ENCODE measurements at regions not wholly inside any gene's neighbourhood (a gene's known extent, or its start where the extent isn't known, plus 50 kb on each side); places are given as distances from the start of the nearest gene placed in this dataset.

GRCh38 chr16:64162613-64163375 lies 959.1 kb downstream of the CDH11 start:
- DNase-seq (ENCODE audit: low read depth): no peak
- TF ChIP-seq MYC (IDR thresholded peaks at IDR 0.05; ENCODE audit: low read depth, low read length): no peak
- no peak for TF ChIP-seq CTCF (IDR thresholded peaks at IDR 0.05; ENCODE audit: low read depth, low read length)
- no peak for TF ChIP-seq POLR2A (IDR thresholded peaks at IDR 0.05; ENCODE audit: extremely low read depth, insufficient read length)
- TF ChIP-seq MAX (IDR thresholded peaks at IDR 0.05; ENCODE audit: low read depth, low read length): no peak

GRCh38 chr16:64159976-64160375 lies 961.9 kb downstream of the CDH11 start:
- no peak for TF ChIP-seq MYC (IDR thresholded peaks at IDR 0.05; ENCODE audit: low read depth, low read length)
- no peak for TF ChIP-seq MAX (IDR thresholded peaks at IDR 0.05; ENCODE audit: low read depth, low read length)
- TF ChIP-seq POLR2A (IDR thresholded peaks at IDR 0.05; ENCODE audit: extremely low read depth, insufficient read length): no peak
- no peak for TF ChIP-seq CTCF (IDR thresholded peaks at IDR 0.05; ENCODE audit: low read depth, low read length)
- H3K4me3 ChIP-seq (ENCODE audit: low read depth, low read length): no peak overlapping the region
- DNase-seq (ENCODE audit: low read depth): no peak

More at GRCh38 chr16:64162613-64163375, 959.1 kb downstream of the CDH11 start:
- H3K4me3 ChIP-seq (ENCODE audit: low read depth, low read length): no peak overlapping the region

GRCh38 chr16:64158941-64159588 lies 962.8 kb downstream of the CDH11 start:
- no peak for TF ChIP-seq POLR2A (IDR thresholded peaks at IDR 0.05; ENCODE audit: extremely low read depth, insufficient read length)
- TF ChIP-seq MYC (IDR thresholded peaks at IDR 0.05; ENCODE audit: low read depth, low read length): no peak
- TF ChIP-seq CTCF (IDR thresholded peaks at IDR 0.05; ENCODE audit: low read depth, low read length): no peak
- no peak for TF ChIP-seq MAX (IDR thresholded peaks at IDR 0.05; ENCODE audit: low read depth, low read length)
- no peak overlapping the region for H3K4me3 ChIP-seq (ENCODE audit: low read depth, low read length)
- no peak for DNase-seq (ENCODE audit: low read depth)

GRCh38 chr16:64153718-64154117 lies 968.1 kb downstream of the CDH11 start:
- no peak for DNase-seq (ENCODE audit: low read depth)
- no peak for TF ChIP-seq MYC (IDR thresholded peaks at IDR 0.05; ENCODE audit: low read depth, low read length)
- TF ChIP-seq POLR2A (IDR thresholded peaks at IDR 0.05; ENCODE audit: extremely low read depth, insufficient read length): no peak
- no peak for TF ChIP-seq MAX (IDR thresholded peaks at IDR 0.05; ENCODE audit: low read depth, low read length)
- TF ChIP-seq CTCF (IDR thresholded peaks at IDR 0.05; ENCODE audit: low read depth, low read length): no peak

GRCh38 chr16:64151990-64152767 lies 969.7 kb downstream of the CDH11 start:
- no peak for TF ChIP-seq MAX (IDR thresholded peaks at IDR 0.05; ENCODE audit: low read depth, low read length)
- TF ChIP-seq CTCF (IDR thresholded peaks at IDR 0.05; ENCODE audit: low read depth, low read length): no peak
- no peak for TF ChIP-seq MYC (IDR thresholded peaks at IDR 0.05; ENCODE audit: low read depth, low read length)
- no peak for TF ChIP-seq POLR2A (IDR thresholded peaks at IDR 0.05; ENCODE audit: extremely low read depth, insufficient read length)
- no peak for DNase-seq (ENCODE audit: low read depth)
- H3K4me3 ChIP-seq (ENCODE audit: low read depth, low read length): no peak overlapping the region

More at GRCh38 chr16:64153718-64154117, 968.1 kb downstream of the CDH11 start:
- H3K4me3 ChIP-seq (ENCODE audit: low read depth, low read length): no peak overlapping the region
